ENCODE measurements at regions not wholly inside any gene's neighbourhood (a gene's known extent, or its start where the extent isn't known, plus 50 kb on each side); places are given as distances from the start of the nearest gene placed in this dataset.

DNA sequence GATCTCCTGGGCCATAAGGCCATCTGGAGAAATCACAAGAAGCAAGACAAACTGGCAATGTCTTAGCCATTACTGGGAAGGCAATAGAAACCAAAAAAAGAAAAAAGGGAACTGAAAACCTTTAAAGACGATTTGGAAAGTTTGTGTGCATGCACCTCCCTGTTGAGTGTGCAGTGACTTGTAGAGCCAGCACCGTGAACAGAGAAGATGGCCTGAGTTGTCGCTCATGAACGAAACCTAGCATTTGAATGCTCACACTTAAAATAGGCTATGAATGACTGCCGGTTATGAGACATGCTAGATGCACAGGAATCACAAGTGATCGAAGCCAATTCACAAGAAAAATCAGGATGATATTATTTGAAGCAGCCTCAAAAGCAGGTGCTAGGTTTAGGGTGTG lies 151.3 kb upstream of the ADO start:
- H3K79me2 ChIP-seq (replicated peaks; ENCODE audit: insufficient read depth) = no peaks in the 10 kb centered on the region
- DNase-seq (ENCODE audit: low spot score) (no peak), ATAC-seq (no peak)
- Mint-ChIP-seq H3K27ac (no peak overlapping the region), H3K9me3 (no peaks in the 10 kb centered on the region), H3K4me3 (no peak overlapping the region), H3K27me3 (ENCODE audit: insufficient read depth, low read depth, poor library complexity) (no peaks in the 10 kb centered on the region), H3K36me3 (ENCODE audit: low read depth) (no peaks in the 10 kb centered on the region), H3K4me1 (peaks cover 3% of the 10 kb centered on the region)
- no peak overlapping the region for H2AFZ ChIP-seq
- peaks cover 9% of the 10 kb centered on the region for H3K4me1 ChIP-seq (ENCODE audit: insufficient read depth)
- no peaks in the 10 kb centered on the region for H4K20me1 ChIP-seq (replicated peaks; ENCODE audit: insufficient read depth)
- H3K4me3 ChIP-seq = no peak overlapping the region
- H3F3A ChIP-seq (replicated peaks; ENCODE audit: low read depth) = no peaks in the 10 kb centered on the region
- no peak overlapping the region for H3K27ac ChIP-seq (ENCODE audit: low read depth)
- TF ChIP-seq NANOG (IDR thresholded peaks at IDR 0.05; ENCODE audit: borderline replicate concordance) = no peak
- TF ChIP-seq POLR2AphosphoS5 (IDR thresholded peaks at IDR 0.05; ENCODE audit: low read depth) = no peak
- TF ChIP-seq, protein P1, sequence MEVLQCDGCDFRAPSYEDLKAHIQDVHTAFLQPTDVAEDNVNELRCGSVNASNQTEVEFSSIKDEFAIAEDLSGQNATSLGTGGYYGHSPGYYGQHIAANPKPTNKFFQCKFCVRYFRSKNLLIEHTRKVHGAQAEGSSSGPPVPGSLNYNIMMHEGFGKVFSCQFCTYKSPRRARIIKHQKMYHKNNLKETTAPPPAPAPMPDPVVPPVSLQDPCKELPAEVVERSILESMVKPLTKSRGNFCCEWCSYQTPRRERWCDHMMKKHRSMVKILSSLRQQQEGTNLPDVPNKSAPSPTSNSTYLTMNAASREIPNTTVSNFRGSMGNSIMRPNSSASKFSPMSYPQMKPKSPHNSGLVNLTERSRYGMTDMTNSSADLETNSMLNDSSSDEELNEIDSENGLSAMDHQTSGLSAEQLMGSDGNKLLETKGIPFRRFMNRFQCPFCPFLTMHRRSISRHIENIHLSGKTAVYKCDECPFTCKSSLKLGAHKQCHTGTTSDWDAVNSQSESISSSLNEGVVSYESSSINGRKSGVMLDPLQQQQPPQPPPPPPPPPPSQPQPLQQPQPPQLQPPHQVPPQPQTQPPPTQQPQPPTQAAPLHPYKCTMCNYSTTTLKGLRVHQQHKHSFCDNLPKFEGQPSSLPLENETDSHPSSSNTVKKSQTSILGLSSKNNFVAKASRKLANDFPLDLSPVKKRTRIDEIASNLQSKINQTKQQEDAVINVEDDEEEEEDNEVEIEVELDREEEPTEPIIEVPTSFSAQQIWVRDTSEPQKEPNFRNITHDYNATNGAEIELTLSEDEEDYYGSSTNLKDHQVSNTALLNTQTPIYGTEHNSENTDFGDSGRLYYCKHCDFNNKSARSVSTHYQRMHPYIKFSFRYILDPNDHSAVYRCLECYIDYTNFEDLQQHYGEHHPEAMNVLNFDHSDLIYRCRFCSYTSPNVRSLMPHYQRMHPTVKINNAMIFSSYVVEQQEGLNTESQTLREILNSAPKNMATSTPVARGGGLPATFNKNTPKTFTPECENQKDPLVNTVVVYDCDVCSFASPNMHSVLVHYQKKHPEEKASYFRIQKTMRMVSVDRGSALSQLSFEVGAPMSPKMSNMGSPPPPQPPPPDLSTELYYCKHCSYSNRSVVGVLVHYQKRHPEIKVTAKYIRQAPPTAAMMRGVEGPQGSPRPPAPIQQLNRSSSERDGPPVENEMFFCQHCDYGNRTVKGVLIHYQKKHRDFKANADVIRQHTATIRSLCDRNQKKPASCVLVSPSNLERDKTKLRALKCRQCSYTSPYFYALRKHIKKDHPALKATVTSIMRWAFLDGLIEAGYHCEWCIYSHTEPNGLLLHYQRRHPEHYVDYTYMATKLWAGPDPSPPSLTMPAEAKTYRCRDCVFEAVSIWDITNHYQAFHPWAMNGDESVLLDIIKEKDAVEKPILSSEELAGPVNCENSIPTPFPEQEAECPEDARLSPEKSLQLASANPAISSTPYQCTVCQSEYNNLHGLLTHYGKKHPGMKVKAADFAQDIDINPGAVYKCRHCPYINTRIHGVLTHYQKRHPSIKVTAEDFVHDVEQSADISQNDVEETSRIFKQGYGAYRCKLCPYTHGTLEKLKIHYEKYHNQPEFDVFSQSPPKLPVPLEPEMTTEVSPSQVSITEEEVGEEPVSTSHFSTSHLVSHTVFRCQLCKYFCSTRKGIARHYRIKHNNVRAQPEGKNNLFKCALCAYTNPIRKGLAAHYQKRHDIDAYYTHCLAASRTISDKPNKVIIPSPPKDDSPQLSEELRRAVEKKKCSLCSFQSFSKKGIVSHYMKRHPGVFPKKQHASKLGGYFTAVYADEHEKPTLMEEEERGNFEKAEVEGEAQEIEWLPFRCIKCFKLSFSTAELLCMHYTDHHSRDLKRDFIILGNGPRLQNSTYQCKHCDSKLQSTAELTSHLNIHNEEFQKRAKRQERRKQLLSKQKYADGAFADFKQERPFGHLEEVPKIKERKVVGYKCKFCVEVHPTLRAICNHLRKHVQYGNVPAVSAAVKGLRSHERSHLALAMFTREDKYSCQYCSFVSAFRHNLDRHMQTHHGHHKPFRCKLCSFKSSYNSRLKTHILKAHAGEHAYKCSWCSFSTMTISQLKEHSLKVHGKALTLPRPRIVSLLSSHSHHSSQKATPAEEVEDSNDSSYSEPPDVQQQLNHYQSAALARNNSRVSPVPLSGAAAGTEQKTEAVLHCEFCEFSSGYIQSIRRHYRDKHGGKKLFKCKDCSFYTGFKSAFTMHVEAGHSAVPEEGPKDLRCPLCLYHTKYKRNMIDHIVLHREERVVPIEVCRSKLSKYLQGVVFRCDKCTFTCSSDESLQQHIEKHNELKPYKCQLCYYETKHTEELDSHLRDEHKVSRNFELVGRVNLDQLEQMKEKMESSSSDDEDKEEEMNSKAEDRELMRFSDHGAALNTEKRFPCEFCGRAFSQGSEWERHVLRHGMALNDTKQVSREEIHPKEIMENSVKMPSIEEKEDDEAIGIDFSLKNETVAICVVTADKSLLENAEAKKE (CRISPR knock-in tag; IDR thresholded peaks at IDR 0.05) = no peak
- TF ChIP-seq JUNB (IDR thresholded peaks at IDR 0.05; ENCODE audit: unreplicated experiment) = no peak
- TF ChIP-seq, protein P2, sequence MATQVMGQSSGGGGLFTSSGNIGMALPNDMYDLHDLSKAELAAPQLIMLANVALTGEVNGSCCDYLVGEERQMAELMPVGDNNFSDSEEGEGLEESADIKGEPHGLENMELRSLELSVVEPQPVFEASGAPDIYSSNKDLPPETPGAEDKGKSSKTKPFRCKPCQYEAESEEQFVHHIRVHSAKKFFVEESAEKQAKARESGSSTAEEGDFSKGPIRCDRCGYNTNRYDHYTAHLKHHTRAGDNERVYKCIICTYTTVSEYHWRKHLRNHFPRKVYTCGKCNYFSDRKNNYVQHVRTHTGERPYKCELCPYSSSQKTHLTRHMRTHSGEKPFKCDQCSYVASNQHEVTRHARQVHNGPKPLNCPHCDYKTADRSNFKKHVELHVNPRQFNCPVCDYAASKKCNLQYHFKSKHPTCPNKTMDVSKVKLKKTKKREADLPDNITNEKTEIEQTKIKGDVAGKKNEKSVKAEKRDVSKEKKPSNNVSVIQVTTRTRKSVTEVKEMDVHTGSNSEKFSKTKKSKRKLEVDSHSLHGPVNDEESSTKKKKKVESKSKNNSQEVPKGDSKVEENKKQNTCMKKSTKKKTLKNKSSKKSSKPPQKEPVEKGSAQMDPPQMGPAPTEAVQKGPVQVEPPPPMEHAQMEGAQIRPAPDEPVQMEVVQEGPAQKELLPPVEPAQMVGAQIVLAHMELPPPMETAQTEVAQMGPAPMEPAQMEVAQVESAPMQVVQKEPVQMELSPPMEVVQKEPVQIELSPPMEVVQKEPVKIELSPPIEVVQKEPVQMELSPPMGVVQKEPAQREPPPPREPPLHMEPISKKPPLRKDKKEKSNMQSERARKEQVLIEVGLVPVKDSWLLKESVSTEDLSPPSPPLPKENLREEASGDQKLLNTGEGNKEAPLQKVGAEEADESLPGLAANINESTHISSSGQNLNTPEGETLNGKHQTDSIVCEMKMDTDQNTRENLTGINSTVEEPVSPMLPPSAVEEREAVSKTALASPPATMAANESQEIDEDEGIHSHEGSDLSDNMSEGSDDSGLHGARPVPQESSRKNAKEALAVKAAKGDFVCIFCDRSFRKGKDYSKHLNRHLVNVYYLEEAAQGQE (IDR thresholded peaks at IDR 0.05; ENCODE audit: unreplicated experiment) = no peak
- TF ChIP-seq EZH2 (IDR thresholded peaks at IDR 0.05; ENCODE audit: low read depth, unreplicated experiment) = no peak
- TF ChIP-seq, protein P3, sequence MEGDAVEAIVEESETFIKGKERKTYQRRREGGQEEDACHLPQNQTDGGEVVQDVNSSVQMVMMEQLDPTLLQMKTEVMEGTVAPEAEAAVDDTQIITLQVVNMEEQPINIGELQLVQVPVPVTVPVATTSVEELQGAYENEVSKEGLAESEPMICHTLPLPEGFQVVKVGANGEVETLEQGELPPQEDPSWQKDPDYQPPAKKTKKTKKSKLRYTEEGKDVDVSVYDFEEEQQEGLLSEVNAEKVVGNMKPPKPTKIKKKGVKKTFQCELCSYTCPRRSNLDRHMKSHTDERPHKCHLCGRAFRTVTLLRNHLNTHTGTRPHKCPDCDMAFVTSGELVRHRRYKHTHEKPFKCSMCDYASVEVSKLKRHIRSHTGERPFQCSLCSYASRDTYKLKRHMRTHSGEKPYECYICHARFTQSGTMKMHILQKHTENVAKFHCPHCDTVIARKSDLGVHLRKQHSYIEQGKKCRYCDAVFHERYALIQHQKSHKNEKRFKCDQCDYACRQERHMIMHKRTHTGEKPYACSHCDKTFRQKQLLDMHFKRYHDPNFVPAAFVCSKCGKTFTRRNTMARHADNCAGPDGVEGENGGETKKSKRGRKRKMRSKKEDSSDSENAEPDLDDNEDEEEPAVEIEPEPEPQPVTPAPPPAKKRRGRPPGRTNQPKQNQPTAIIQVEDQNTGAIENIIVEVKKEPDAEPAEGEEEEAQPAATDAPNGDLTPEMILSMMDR (conservative IDR thresholded peaks at IDR 0.05; ENCODE audit: low read depth in 2 of 2) = no peak
- TF ChIP-seq, protein P4, sequence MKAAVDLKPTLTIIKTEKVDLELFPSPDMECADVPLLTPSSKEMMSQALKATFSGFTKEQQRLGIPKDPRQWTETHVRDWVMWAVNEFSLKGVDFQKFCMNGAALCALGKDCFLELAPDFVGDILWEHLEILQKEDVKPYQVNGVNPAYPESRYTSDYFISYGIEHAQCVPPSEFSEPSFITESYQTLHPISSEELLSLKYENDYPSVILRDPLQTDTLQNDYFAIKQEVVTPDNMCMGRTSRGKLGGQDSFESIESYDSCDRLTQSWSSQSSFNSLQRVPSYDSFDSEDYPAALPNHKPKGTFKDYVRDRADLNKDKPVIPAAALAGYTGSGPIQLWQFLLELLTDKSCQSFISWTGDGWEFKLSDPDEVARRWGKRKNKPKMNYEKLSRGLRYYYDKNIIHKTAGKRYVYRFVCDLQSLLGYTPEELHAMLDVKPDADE (IDR thresholded peaks at IDR 0.05) = no peak
- no peaks in the 10 kb centered on the region for H3K36me3 ChIP-seq (ENCODE audit: insufficient read depth)
- H3K27me3 ChIP-seq (ENCODE audit: insufficient read depth) = no peaks in the 10 kb centered on the region
- H3K4me2 ChIP-seq = no peak overlapping the region
- 0 out of 2 replicates have a peak, but pooled peaks cover 21% of the 10 kb centered on the region for H3K9me2 ChIP-seq (ENCODE audit: insufficient read depth)
